Astrocyte (in vitro differentiated cells and primary cell): ENCODE measurements at regions not wholly inside any gene's neighbourhood (a gene's known extent, or its start where the extent isn't known, plus 50 kb on each side); places are given as distances from the start of the nearest gene placed in this dataset.
A peak's percentile ranks its signal among the peaks of the same experiment; 100 is the strongest.

Source experiments
- DNase-seq: peaks from one replicate; pipeline ENCODE4 v3.0.0-alpha.2; 2010; ENCODE audit warnings: low read depth
- FAIRE-seq: peaks from 2 replicates; lab custom pipeline; 2011; peaks lifted over from hg19 to GRCh38; lab: Jason Lieb, UNC
- H2AFZ ChIP-seq: 2 replicates; pipeline ENCODE4 v1.6.0; 2012; ENCODE audit warnings: low read depth, low read length, inconsistent platforms
- H3K27ac ChIP-seq: 2 replicates; pipeline ENCODE4 v1.5.1; 2011; ENCODE audit warnings: low read depth, low read length, inconsistent platforms
- H3K27me3 ChIP-seq: 2 replicates; pipeline ENCODE4 v1.6.0; 2011; ENCODE audit warnings: low read length, inconsistent platforms; ENCODE audit not compliant: insufficient read depth
- H3K36me3 ChIP-seq: 2 replicates; pipeline ENCODE4 v1.5.1; 2011; ENCODE audit warnings: low read length, inconsistent platforms; ENCODE audit not compliant: insufficient read depth
- H3K4me1 ChIP-seq: 2 replicates; pipeline ENCODE4 v1.5.1; 2011; ENCODE audit warnings: low read length, inconsistent platforms; ENCODE audit not compliant: insufficient read depth
- H3K4me2 ChIP-seq: 2 replicates; pipeline ENCODE4 v1.6.0; 2012; ENCODE audit warnings: low read length, inconsistent platforms
- H3K4me3 ChIP-seq: 2 replicates; pipeline ENCODE4 v1.5.1; 2011; ENCODE audit warnings: low read depth, mild to moderate bottlenecking, low read length, inconsistent platforms; ENCODE audit not compliant: insufficient read depth
- H3K79me2 ChIP-seq: 2 replicates; pipeline ENCODE4 v1.6.0; 2012; ENCODE audit warnings: mild to moderate bottlenecking, low read length, inconsistent platforms; ENCODE audit not compliant: insufficient read depth
- H3K9ac ChIP-seq: 2 replicates; pipeline ENCODE4 v1.6.0; 2012; ENCODE audit warnings: mild to moderate bottlenecking, low read length, inconsistent platforms
- H3K9me3 ChIP-seq: 2 replicates; pipeline ENCODE4 v1.5.1; 2012; ENCODE audit warnings: low read depth, mild to moderate bottlenecking, low read length, inconsistent platforms; ENCODE audit not compliant: insufficient read depth
- H4K20me1 ChIP-seq: 2 replicates; pipeline ENCODE4 v1.6.0; 2012; ENCODE audit warnings: low read length, inconsistent platforms; ENCODE audit not compliant: insufficient read depth
- H3K27ac Mint-ChIP-seq: one replicate; pipeline ENCODE4 v1.8.0; 2021; ENCODE audit warnings: mild to moderate bottlenecking, mixed read lengths; ENCODE audit not compliant: unreplicated experiment
- H3K27me3 Mint-ChIP-seq: one replicate; pipeline ENCODE4 v1.8.0; 2021; ENCODE audit warnings: low read depth, mixed read lengths; ENCODE audit not compliant: unreplicated experiment
- H3K36me3 Mint-ChIP-seq: one replicate; pipeline ENCODE4 v1.8.0; 2021; ENCODE audit warnings: low read depth, mixed read lengths; ENCODE audit not compliant: unreplicated experiment
- H3K4me1 Mint-ChIP-seq: one replicate; pipeline ENCODE4 v1.8.0; 2021; ENCODE audit warnings: low read depth, mixed read lengths; ENCODE audit not compliant: unreplicated experiment
- H3K4me3 Mint-ChIP-seq: one replicate; pipeline ENCODE4 v1.8.0; 2021; ENCODE audit warnings: mild to moderate bottlenecking, moderate library complexity, mixed read lengths; ENCODE audit not compliant: unreplicated experiment
- H3K9me3 Mint-ChIP-seq: one replicate; pipeline ENCODE4 v1.8.0; 2021; ENCODE audit warnings: mild to moderate bottlenecking, mixed read lengths; ENCODE audit not compliant: unreplicated experiment
- EZH2 ChIP-seq: IDR thresholded peaks from 2 replicates; pipeline ENCODE4 v1.6.1; 2012; ENCODE audit warnings: mild to moderate bottlenecking, low read length, inconsistent platforms; ENCODE audit not compliant: insufficient read depth
- TF ChIP-seq, protein P1 (sequence below): IDR thresholded peaks from 2 replicates; pipeline ENCODE4 v1.5.1; 2011; ENCODE audit warnings: low read depth, mild to moderate bottlenecking, inconsistent platforms, low read length, moderate library complexity; ENCODE audit not compliant: insufficient read depth

DNA sequence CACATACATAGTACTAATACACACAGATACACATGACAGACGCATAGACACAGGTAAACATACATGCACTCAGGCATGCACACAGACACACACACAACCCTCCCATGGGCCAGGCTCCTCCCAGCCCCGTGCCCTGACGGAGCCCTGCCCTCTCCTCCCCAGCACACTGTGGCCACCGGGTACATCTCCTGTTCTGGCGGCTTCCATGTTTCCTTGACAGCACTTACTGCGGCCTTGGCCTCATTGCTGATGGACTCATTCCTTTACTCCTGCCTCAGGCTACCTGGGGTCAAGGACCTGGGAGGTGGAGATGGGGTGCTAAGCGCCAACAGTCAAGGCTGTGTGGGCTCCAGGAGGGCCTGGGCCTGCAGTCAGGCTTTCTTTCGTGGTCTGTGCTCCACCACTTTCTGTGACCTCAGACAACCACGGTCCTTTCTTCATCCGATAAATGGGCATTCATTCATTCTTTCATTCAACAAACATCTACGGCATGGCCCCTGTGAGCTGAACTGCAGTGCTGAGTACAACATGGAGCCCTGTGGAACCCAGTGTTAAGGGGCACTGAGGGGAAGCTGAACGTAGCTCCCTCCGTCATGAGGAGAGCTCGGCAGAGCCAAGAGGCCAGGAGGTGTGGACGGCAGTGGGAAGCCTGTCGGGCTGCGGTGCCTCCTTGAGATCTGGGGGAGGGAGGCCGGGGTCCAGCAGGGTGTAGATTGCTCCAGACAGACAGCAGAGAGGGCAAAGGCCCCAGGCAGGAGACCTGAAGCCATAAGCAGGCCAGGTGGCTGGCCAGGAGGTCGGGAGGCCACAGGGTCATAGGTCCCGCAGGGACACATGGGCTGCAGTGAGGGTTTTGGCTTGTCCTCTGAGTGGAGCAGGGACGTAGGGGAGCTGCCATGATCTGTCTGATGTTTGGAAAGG lies 190.4 kb upstream of the HDAC4 start:
- no peaks in the 10 kb centered on the region for H3K4me1 ChIP-seq
- no peaks in the 10 kb centered on the region for H4K20me1 ChIP-seq
- H3K4me3 Mint-ChIP-seq = no peak overlapping the region
- no peak overlapping the region for H3K9ac ChIP-seq
- no peaks in the 10 kb centered on the region for H3K27me3 ChIP-seq
- FAIRE-seq = no peak
- H3K79me2 ChIP-seq = no peaks in the 10 kb centered on the region
- H3K36me3 Mint-ChIP-seq = no peaks in the 10 kb centered on the region
- H3K4me1 Mint-ChIP-seq = no peaks in the 10 kb centered on the region
- H3K4me3 ChIP-seq = no peak overlapping the region
- H3K27ac ChIP-seq = no peak overlapping the region
- H3K9me3 Mint-ChIP-seq = peaks cover 10% of the 10 kb centered on the region
- peaks cover 39% of the 10 kb centered on the region for H3K27me3 Mint-ChIP-seq
- TF ChIP-seq, protein P1, sequence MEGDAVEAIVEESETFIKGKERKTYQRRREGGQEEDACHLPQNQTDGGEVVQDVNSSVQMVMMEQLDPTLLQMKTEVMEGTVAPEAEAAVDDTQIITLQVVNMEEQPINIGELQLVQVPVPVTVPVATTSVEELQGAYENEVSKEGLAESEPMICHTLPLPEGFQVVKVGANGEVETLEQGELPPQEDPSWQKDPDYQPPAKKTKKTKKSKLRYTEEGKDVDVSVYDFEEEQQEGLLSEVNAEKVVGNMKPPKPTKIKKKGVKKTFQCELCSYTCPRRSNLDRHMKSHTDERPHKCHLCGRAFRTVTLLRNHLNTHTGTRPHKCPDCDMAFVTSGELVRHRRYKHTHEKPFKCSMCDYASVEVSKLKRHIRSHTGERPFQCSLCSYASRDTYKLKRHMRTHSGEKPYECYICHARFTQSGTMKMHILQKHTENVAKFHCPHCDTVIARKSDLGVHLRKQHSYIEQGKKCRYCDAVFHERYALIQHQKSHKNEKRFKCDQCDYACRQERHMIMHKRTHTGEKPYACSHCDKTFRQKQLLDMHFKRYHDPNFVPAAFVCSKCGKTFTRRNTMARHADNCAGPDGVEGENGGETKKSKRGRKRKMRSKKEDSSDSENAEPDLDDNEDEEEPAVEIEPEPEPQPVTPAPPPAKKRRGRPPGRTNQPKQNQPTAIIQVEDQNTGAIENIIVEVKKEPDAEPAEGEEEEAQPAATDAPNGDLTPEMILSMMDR = no peak
- no peak for TF ChIP-seq EZH2
- no peaks in the 10 kb centered on the region for H3K36me3 ChIP-seq
- H3K4me2 ChIP-seq = no peak overlapping the region
- peak overlapping the region; percentile 41 for H3K27ac Mint-ChIP-seq
- H3K9me3 ChIP-seq = peaks cover 16% of the 10 kb centered on the region
- no peak for DNase-seq
- H2AFZ ChIP-seq = no peak overlapping the region

DNA sequence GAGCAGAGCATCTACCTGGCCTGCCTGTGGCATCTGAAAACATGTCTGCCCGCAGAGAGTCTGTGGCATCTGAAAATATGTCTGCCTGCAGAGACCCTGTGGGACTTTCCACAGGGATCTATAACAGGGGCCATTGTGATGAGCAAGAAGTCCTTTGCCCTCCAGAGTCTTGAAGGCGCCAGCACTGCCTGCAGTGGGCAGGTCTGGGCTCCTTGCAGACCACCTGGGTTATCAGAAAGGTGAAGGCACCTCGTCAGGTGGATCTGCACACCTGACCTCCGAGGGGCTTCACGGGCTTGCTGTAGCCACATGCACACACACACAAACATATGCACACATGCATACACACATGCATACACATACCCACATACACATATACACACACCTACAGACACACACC lies 189.5 kb upstream of the HDAC4 start:
- FAIRE-seq = no peak
- Histone ChIP-seq H3K4me2 (no peak overlapping the region), H3K27me3 (no peaks in the 10 kb centered on the region), H3K36me3 (no peaks in the 10 kb centered on the region), H4K20me1 (no peaks in the 10 kb centered on the region), H2AFZ (no peak overlapping the region), H3K27ac (no peak overlapping the region), H3K4me3 (no peak overlapping the region), H3K4me1 (no peaks in the 10 kb centered on the region), H3K9ac (no peak overlapping the region), H3K9me3 (peaks cover 16% of the 10 kb centered on the region), H3K79me2 (no peaks in the 10 kb centered on the region)
- no peaks in the 10 kb centered on the region for H3K4me1 Mint-ChIP-seq
- no peak overlapping the region for H3K4me3 Mint-ChIP-seq
- H3K9me3 Mint-ChIP-seq = peaks cover 10% of the 10 kb centered on the region
- H3K27me3 Mint-ChIP-seq = peaks cover 37% of the 10 kb centered on the region
- no peak overlapping the region for H3K27ac Mint-ChIP-seq
- TF ChIP-seq, protein P1 = no peak
- no peak for TF ChIP-seq EZH2
- DNase-seq = no peak
- H3K36me3 Mint-ChIP-seq = no peaks in the 10 kb centered on the region

DNA sequence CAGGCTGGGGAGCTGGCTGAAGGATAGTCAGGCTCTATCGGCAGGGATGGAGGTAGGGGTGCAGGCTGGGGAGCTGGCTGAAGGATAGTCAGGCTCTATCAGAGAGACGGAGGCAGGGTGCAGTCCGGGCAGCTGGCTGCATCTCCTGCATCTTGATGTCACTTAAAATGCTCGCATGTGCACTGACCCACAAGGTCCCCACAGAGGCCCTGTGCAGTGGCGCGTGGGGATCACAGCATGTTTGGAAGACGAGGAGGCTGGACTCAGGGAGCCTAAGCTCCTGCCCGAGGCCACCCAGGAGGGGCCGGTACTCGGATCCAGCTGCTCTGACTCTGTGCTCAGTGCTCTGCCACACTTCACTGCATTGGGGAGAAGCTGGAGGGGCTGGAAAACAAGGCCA lies 189.0 kb upstream of the HDAC4 start:
- Histone ChIP-seq H3K36me3 (no peaks in the 10 kb centered on the region), H4K20me1 (no peaks in the 10 kb centered on the region), H2AFZ (no peak overlapping the region), H3K4me3 (no peak overlapping the region), H3K4me1 (no peaks in the 10 kb centered on the region), H3K9ac (no peak overlapping the region), H3K27me3 (no peaks in the 10 kb centered on the region), H3K9me3 (peaks cover 16% of the 10 kb centered on the region), H3K4me2 (no peak overlapping the region), H3K27ac (no peak overlapping the region), H3K79me2 (no peaks in the 10 kb centered on the region)
- FAIRE-seq = no peak
- H3K36me3 Mint-ChIP-seq = no peaks in the 10 kb centered on the region
- H3K9me3 Mint-ChIP-seq = peaks cover 10% of the 10 kb centered on the region
- TF ChIP-seq, protein P1 = no peak
- TF ChIP-seq EZH2 = no peak
- no peaks in the 10 kb centered on the region for H3K4me1 Mint-ChIP-seq
- no peak overlapping the region for H3K27ac Mint-ChIP-seq
- H3K27me3 Mint-ChIP-seq = peaks cover 37% of the 10 kb centered on the region
- H3K4me3 Mint-ChIP-seq = no peak overlapping the region
- no peak for DNase-seq
